HUDEP-2 (cell line): ENCODE measurements at regions not wholly inside any gene's neighbourhood (a gene's known extent, or its start where the extent isn't known, plus 50 kb on each side); places are given as distances from the start of the nearest gene placed in this dataset.

Source experiments
- DNase-seq, 76 experiments: peaks; one replicate each; lab custom pipeline; 2025; ENCODE audit not compliant: unreplicated experiment in 76 of 76; lab: John Stamatoyannopoulos, UW

DNA sequence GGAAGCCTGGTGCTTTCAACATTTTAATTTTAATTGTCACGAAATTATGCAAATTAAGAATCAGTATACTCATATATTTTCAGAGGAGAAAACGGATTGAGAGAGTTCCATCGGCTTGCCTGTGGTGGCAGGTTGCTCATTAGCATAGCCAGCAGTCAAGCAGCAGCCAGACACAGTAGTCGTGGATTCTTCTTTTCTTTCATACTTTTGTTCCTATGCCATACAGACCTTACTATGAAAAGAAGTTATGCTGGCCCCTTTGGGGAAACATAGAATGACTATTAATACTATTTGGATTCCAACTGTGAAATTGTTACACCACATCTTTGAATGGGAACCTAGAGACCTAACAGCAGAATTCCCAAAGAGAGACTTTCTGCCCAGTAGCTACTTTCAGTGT, 617.7 kb upstream of the CA10 start:
- no peak for DNase-seq

DNA sequence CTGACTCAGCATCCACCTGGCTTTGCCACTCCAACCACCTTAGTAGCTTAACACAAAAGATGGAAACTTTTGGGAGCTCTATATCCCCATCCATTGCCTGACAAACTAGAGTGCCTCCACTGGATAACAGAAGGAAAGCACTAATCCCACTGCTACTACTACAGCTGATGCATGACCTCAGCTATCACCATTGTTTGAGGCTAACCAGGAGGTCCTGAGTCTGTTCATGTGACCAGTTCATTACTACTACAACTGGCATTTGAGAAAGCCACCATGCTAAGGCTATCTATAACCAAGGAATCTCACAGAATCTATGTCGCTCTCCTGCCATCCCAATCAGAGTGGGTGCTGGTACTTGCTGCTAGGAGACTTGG, 604.3 kb upstream of the CA10 start:
- DNase-seq = no peak

- DNase-seq = no peak
Measured at GRCh38 chr17:52762147-52762793, 603.8 kb upstream of the CA10 start.

GRCh38 chr17:52759864-52760263, 601.4 kb upstream of the CA10 start:
- no peak for DNase-seq

DNA sequence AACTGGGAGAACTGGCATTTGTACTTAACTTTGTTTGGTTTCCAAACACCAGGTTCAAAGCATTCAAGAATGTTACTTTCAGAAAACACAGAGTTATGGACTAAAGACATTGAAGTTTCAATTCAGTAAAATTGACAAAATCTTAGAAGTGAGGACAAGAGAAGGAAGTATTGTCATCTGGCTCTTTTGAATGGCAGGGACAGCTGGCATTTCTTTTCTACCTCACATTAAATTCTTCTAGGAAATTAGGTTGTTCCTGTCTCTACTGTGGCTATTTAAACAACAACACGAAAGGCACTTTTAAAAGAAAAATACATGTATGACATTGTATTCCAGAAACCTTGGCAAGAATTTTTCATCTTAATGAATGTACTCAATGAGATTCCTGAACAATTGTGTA, 600.0 kb upstream of the CA10 start:
- no peak for DNase-seq

GRCh38 chr17:52756746-52757145, 598.2 kb upstream of the CA10 start:
- DNase-seq = no peak

DNA sequence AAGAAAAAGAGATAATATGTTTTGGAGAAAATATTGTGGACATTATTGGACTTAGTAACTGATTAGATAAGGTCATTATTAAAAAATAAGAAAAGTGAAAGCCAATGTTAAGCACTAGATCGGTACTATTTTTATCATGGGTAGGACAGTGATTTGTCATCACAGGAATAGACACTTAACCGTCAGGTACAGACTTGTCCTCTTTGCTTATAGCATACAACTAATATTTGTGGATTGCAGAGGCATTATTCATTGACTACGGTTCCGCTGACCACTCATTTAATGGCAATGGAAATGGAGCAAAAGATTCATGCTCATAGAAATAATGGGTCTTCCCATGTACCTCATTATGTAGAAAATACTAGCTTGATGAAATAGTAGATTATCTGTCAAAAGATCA, 596.3 kb upstream of the CA10 start:
- no peak for DNase-seq

DNA sequence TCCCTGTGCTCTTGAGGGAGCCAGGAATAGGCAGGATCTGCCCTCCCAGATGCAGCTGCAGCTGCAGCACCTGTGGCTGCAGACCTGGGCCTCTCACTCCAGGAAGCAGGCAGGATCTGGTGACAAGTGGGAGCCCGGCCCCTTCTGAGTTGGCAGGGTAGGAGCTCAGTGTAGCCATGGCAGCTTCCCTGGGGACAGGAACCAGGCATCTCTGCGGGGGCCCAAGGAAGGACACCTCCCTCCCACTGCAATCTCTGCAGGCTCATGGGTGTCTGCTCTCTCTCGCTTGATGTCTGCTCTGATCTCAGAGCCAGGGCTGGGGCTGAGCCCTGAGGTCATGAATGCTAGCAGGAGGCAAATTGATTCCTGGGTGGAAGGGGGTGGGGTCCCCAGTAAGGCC, 592.5 kb upstream of the CA10 start:
- no peak for DNase-seq

DNA sequence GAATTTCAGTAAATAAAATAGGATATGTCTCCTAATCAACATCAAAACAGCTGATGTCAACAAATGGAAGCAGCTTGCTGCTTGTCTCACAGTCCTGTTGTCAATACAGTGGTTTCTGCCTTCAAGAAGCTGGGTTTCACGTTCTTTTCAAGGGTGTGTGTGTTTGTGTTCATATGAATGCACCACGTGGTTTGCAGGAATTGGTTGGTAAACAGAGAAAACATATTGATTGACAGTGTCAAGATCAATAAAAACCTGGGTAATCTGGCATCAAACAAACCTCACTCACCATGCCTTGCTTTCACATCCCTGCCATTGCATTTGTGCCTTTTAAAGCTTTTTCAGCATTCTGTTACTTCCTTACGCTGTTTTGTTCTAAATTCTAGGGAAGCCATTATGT, 585.7 kb upstream of the CA10 start:
- DNase-seq = no peak

DNA sequence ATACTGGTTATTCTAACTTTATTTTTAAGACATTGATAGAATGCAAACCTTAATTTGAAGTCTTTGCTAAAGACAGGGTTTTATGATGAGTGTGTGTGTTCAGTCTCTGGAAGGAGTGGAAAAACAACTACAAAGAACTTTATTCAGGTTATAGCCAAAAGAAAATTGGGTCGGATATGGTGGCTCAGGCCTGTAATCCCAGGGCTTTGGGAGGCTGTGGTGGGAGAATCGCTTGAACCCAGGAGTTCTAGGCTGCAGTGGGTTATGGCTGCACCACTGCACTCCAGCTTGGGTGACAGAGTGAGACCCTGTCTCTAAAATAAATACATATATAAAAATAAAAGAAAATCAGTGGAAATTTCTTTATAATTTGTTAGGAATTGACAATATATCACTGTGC, 581.5 kb upstream of the CA10 start:
- DNase-seq = no peak

DNA sequence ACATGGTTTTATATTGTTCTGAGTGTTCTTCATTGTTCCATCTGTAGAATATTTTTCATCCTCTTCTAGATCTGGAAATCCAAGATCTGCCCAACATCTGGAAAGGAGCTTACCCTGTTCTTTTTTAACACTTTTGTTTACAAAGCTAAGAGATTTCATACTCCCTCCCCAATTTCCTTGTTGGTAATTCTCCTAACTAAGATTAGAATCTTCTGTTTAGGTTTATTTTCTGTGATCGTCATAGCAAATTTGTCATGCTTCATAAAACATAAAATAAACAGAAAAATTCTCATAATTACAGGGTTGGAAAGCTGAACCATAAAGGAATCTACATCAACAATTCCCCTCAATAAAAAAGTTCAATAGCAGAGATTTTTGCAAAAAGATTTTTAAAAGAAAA, 580.3 kb upstream of the CA10 start:
- no peak for DNase-seq

DNA sequence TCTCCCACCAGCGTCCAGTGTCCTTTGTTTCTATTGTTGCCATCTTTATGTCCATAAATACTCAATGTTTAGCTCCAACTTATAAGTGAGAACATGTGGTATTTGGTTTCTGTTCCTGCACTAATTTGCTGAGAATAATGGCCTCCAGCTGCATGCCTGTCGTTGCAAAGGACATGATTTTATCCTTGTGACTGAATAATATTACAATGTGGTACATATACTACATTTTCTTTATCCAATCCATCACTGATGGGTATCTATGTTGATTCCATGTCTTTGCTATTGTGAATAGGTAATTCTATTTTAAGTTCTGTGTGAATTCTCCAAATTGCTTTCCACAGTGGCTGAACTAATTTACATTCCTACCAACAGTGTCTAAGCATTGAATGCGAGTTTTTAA, 578.6 kb upstream of the CA10 start:
- no peak for DNase-seq

DNA sequence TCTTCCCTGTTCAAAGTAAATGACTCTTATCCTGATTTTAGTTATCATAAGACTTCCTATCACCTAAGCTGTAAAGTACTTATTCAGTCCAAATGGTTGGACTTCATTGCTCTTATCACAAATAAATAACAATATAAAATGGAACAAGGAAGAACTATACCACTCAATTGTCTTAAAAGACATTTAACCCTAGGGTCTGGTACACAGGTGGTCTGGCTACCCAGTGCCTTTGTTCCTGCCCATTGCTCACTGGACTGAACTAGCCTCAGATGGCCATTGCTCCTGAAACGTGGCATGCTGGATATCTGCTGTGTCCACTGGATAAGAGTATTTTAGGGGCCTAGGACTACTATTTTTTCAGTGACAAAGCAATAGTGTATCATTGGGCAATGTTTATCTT, 574.3 kb upstream of the CA10 start:
- DNase-seq = no peak

DNA sequence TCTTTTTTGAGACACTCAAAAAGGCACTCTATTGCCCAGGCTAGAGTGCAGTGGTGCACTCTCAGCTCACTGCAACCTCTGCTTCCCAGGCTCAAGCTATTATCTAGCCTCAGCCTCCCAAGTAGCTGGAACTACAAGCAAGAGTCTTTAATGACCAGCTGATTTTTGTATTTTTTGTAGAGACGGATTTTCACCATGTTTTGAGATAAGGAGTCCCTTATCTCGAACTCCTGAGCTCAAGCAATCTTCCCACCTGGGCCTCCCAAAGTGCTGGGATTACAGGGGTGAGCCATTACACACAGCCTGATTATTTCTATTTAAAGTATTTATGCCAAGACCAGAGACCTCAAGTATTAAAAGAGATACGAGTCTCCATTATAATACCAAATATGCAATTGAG, 566.1 kb upstream of the CA10 start:
- DNase-seq = no peak

- no peak for DNase-seq
Measured at GRCh38 chr17:52721910-52722309, 563.4 kb upstream of the CA10 start.

DNA sequence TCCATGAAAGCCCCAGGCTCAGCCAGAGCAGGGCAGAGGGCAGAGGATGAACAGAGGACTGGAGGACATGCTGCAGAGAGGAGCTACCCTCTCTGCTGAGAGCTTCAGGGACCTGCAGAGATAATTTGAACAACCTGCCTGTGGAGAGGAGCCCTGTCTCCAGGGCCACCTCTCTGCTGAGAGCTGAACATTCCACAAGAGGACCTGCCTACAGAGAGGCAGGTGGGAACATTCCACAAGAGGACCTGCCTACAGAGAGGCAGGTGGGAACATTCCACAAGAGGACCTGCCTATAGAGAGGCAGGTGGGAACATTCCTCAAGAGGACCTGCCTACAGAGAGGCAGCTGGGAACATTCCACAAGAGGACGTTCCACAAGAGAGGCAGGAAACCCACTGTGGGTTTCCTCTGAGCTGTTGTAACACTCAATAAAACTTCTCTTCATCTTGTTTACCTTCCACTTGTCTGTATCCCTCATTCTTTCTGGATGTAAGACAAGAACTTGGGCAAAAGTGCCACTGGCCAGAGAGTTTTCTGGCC, 551.9 kb upstream of the CA10 start:
- DNase-seq = no peak

DNA sequence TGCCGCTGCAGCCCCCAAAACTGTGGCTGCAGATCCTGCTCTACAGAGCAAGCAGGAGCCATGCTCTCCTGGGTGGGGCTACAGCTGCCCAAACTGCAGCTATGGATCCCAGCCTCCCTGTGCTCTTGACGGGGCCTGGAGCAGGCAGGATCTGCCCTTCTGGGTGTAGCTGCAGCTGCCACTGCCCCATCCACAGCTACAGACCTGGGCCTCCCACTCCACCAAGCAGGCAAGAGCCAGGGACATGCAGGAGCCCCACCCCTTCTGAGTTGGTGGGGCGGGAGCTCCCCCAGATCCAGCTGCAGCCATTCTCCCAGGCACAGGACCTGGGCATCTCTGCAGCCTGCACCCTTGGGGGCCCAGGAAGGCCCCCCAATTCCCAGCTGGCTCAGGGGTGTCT, 551.2 kb upstream of the CA10 start:
- DNase-seq = no peak

GRCh38 chr17:52696362-52696761, 537.8 kb upstream of the CA10 start:
- no peak for DNase-seq

DNA sequence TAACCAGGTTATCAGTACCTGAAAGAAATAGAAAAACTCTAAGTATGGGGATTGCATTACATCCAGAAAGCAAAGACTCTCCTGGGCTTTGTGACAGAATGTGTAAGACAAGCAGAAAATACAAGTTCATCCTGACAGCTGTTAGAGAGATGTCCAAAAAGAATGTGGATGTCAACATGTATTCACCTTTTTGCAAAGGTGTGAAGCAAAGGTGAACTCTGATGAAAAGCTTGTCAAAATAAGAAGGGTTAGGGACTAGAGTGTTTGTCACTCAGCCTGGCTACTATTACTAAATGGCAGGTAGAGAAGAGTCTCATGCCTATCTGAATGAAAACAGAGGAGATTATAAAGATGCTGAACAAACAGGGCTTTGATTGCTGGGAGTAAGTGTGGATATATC, 527.6 kb upstream of the CA10 start:
- no peak for DNase-seq

DNA sequence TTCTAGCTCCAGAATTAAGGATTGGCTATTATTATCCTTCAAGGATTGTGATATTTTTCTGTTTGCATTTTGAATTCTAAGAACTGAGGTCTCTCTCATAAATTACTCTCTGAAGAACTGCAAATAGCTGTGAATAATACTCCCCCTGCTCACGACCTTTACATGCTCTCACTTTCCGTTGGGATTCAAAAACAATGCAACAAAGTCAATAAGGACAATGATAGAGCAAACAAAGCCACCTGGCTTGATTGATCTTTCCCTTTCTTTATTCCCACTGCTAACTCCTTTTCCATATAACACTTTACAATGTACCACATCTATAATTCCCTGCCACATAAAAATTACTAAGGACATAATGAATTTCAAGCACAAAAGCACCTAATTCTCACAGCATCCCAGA, 523.0 kb upstream of the CA10 start:
- no peak for DNase-seq

DNA sequence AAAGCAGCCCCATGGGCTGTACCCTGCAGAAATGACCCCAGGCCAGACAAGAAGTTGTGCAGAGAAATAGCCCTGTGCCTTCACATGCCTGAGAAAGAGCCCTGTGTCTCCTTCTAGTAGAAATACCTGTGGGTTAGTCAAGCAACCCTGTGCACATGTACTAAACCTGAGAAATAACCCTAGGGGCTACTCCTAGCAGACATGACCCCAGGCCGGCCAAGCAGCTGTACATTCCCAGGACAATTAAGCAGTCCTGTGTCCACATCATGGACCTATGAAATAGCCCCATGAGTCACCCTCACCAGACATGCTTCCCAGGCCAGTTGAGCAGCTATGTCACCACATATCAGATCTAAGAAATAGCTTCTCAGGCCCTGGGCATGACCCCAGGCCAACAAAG, 519.7 kb upstream of the CA10 start:
- DNase-seq = no peak

DNA sequence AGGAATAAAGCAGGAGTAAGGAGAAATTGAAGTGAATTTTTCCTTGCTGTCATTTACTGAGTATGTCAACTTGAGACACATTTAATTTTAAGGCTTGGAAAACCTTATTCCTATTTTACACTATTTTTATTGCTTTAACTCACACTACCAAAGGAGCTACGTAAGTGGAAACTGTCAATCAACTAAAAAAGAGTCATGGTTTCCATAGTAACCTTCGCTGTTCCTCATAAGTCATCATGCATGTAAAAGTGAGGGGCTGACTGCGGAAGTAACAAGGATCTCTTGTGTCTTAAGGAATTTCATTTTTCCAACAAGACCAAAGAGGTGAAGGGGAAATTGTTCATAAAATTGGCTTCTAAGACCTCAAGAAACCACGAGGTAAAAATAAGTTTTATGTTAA, 516.2 kb upstream of the CA10 start:
- DNase-seq = no peak

- DNase-seq = no peak
Measured at GRCh38 chr17:52673791-52674190, 515.3 kb upstream of the CA10 start.
